ENCODE measurements at regions not wholly inside any gene's neighbourhood (a gene's known extent, or its start where the extent isn't known, plus 50 kb on each side); places are given as distances from the start of the nearest gene placed in this dataset.

- H3K27me3 ChIP-seq (ENCODE audit: insufficient read depth, low read length): no peaks in the 10 kb centered on the region
- H3K36me3 ChIP-seq (ENCODE audit: insufficient read depth, low read length): no peaks in the 10 kb centered on the region
- 90% methylated on average over 1 of the region's 1 CpG for WGBS
- no peak overlapping the region for H3K4me3 ChIP-seq (ENCODE audit: low read length)
- no peak overlapping the region for H3K27ac ChIP-seq (ENCODE audit: low read depth, low read length)
- H3K9ac ChIP-seq (ENCODE audit: low read depth, low read length): no peak overlapping the region
- no peaks in the 10 kb centered on the region for H3K9me3 ChIP-seq (ENCODE audit: insufficient read depth, low read depth, low read length)
- H3K4me1 ChIP-seq (ENCODE audit: insufficient read depth, low read length): no peaks in the 10 kb centered on the region
Observed at GRCh38 chr9:20178197-20178596, 389.4 kb upstream of the SLC24A2 start.

DNA sequence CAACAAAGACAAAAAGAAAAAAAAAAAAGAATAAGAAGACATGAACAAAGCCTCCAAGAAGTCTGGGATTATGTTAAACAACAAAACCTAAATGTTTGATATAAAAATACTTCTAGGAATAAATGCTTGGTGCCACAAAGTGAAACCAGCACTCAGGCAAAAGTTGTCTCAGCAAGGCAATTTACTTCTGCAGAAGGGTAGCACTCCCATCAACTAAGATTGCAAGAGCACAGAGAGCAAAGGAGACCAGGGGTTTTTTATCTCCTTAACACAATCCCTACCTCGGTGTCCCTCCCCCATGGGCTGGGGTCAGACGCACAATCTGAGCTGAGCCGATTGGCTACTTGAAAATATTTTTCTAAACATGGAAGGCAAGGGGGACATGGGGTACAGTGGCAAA, 381.3 kb upstream of the SLC24A2 start:
- Histone ChIP-seq H3K9ac (ENCODE audit: low read depth, low read length) (no peak overlapping the region), H3K4me1 (ENCODE audit: insufficient read depth, low read length) (no peaks in the 10 kb centered on the region), H3K36me3 (ENCODE audit: insufficient read depth, low read length) (no peaks in the 10 kb centered on the region), H3K27ac (ENCODE audit: low read depth, low read length) (no peak overlapping the region), H3K27me3 (ENCODE audit: insufficient read depth, low read length) (no peaks in the 10 kb centered on the region), H3K9me3 (ENCODE audit: insufficient read depth, low read depth, low read length) (peaks cover 47% of the 10 kb centered on the region), H3K4me3 (ENCODE audit: low read length) (no peak overlapping the region)
- 93% methylated on average over 3 of the region's 3 CpGs for WGBS

- H3K4me1 ChIP-seq (ENCODE audit: insufficient read depth, low read length): no peaks in the 10 kb centered on the region
- no peaks in the 10 kb centered on the region for H3K9me3 ChIP-seq (ENCODE audit: insufficient read depth, low read depth, low read length)
- WGBS: 88% methylated on average over 3 of the region's 3 CpGs
- H3K27ac ChIP-seq (ENCODE audit: low read depth, low read length): no peak overlapping the region
- no peaks in the 10 kb centered on the region for H3K27me3 ChIP-seq (ENCODE audit: insufficient read depth, low read length)
- no peak overlapping the region for H3K4me3 ChIP-seq (ENCODE audit: low read length)
- no peaks in the 10 kb centered on the region for H3K36me3 ChIP-seq (ENCODE audit: insufficient read depth, low read length)
- no peak overlapping the region for H3K9ac ChIP-seq (ENCODE audit: low read depth, low read length)
Observed at GRCh38 chr9:20152151-20152725, 363.4 kb upstream of the SLC24A2 start.

- Histone ChIP-seq H3K9ac (ENCODE audit: low read depth, low read length) (no peak overlapping the region), H3K27ac (ENCODE audit: low read depth, low read length) (no peak overlapping the region), H3K9me3 (ENCODE audit: insufficient read depth, low read depth, low read length) (no peaks in the 10 kb centered on the region), H3K4me3 (ENCODE audit: low read length) (no peak overlapping the region), H3K4me1 (ENCODE audit: insufficient read depth, low read length) (no peaks in the 10 kb centered on the region), H3K27me3 (ENCODE audit: insufficient read depth, low read length) (no peaks in the 10 kb centered on the region), H3K36me3 (ENCODE audit: insufficient read depth, low read length) (no peaks in the 10 kb centered on the region)
- 91% methylated on average over 2 of the region's 2 CpGs for WGBS
Observed at GRCh38 chr9:20148416-20148815, 359.6 kb upstream of the SLC24A2 start.

- Histone ChIP-seq H3K9ac (ENCODE audit: low read depth, low read length) (no peak overlapping the region), H3K27me3 (ENCODE audit: insufficient read depth, low read length) (no peaks in the 10 kb centered on the region), H3K36me3 (ENCODE audit: insufficient read depth, low read length) (no peaks in the 10 kb centered on the region), H3K9me3 (ENCODE audit: insufficient read depth, low read depth, low read length) (no peaks in the 10 kb centered on the region), H3K27ac (ENCODE audit: low read depth, low read length) (no peak overlapping the region), H3K4me1 (ENCODE audit: insufficient read depth, low read length) (no peaks in the 10 kb centered on the region), H3K4me3 (ENCODE audit: low read length) (no peak overlapping the region)
- 82% methylated on average over 7 of the region's 7 CpGs for WGBS
Observed at GRCh38 chr9:20144197-20144596, 355.4 kb upstream of the SLC24A2 start.

DNA sequence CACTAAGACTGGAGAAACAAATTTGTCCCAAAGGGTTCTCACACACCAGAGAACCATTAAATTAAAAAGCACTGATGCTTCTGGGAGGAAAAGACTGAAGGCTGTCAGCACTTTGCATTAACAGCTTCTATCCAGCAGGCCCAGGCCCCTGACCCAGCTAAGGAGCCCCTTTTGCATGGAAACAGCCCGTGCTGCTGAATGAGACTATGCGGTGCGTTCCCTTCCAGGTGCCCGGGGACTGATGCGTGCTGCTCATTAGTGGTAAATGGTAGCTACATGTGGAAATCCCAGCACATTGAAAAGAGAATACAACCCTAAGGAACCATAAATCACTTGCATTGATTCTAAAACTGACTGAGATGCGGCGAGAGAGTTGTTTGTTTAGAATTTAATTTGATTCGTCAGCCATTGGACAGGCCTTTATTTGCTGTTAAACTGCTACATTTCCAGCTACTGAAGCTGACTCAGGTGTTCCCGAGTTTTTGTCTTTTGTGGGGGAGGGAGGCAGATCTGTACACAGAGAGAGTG, 351.0 kb upstream of the SLC24A2 start:
- no peaks in the 10 kb centered on the region for H3K27me3 ChIP-seq (ENCODE audit: insufficient read depth, low read length)
- H3K27ac ChIP-seq (ENCODE audit: low read depth, low read length): no peak overlapping the region
- no peak overlapping the region for H3K9ac ChIP-seq (ENCODE audit: low read depth, low read length)
- WGBS: 91% methylated on average over 9 of the region's 9 CpGs
- H3K4me1 ChIP-seq (ENCODE audit: insufficient read depth, low read length): no peaks in the 10 kb centered on the region
- H3K9me3 ChIP-seq (ENCODE audit: insufficient read depth, low read depth, low read length): no peaks in the 10 kb centered on the region
- no peak overlapping the region for H3K4me3 ChIP-seq (ENCODE audit: low read length)
- H3K36me3 ChIP-seq (ENCODE audit: insufficient read depth, low read length): no peaks in the 10 kb centered on the region

- Histone ChIP-seq H3K4me1 (ENCODE audit: insufficient read depth, low read length) (no peaks in the 10 kb centered on the region), H3K27me3 (ENCODE audit: insufficient read depth, low read length) (no peaks in the 10 kb centered on the region), H3K36me3 (ENCODE audit: insufficient read depth, low read length) (no peaks in the 10 kb centered on the region), H3K4me3 (ENCODE audit: low read length) (no peak overlapping the region), H3K9me3 (ENCODE audit: insufficient read depth, low read depth, low read length) (no peaks in the 10 kb centered on the region), H3K27ac (ENCODE audit: low read depth, low read length) (no peak overlapping the region), H3K9ac (ENCODE audit: low read depth, low read length) (no peak overlapping the region)
- WGBS: 98% methylated on average over 4 of the region's 4 CpGs
Observed at GRCh38 chr9:20138841-20139240, 350.0 kb upstream of the SLC24A2 start.

DNA sequence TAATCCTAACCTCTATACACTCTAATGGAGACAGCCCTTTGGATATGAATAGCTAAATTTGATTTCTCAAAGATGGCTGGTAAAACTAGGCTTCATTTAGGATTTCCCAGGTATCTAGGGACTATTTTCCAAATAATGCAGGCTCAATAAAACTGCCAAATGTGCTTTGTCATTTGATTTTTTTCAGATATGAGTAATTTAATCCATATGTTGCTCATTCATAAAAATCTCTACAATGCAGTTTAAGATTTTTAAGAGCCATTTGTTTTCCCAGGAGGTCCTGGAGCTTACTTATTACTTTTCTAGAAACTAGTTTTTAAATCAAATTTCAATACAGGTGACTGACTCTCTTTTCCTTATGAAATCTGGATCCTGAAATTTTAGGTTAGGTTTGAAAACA, 349.3 kb upstream of the SLC24A2 start:
- H3K27me3 ChIP-seq (ENCODE audit: insufficient read depth, low read length): no peaks in the 10 kb centered on the region
- no peaks in the 10 kb centered on the region for H3K36me3 ChIP-seq (ENCODE audit: insufficient read depth, low read length)
- no peak overlapping the region for H3K27ac ChIP-seq (ENCODE audit: low read depth, low read length)
- H3K9me3 ChIP-seq (ENCODE audit: insufficient read depth, low read depth, low read length): no peaks in the 10 kb centered on the region
- H3K9ac ChIP-seq (ENCODE audit: low read depth, low read length): no peak overlapping the region
- H3K4me1 ChIP-seq (ENCODE audit: insufficient read depth, low read length): no peaks in the 10 kb centered on the region
- H3K4me3 ChIP-seq (ENCODE audit: low read length): no peak overlapping the region

- Histone ChIP-seq H3K9ac (ENCODE audit: low read depth, low read length) (no peak overlapping the region), H3K27me3 (ENCODE audit: insufficient read depth, low read length) (no peaks in the 10 kb centered on the region), H3K4me3 (ENCODE audit: low read length) (no peak overlapping the region), H3K36me3 (ENCODE audit: insufficient read depth, low read length) (no peaks in the 10 kb centered on the region), H3K4me1 (ENCODE audit: insufficient read depth, low read length) (no peaks in the 10 kb centered on the region), H3K9me3 (ENCODE audit: insufficient read depth, low read depth, low read length) (no peaks in the 10 kb centered on the region), H3K27ac (ENCODE audit: low read depth, low read length) (no peak overlapping the region)
- 100% methylated on average over 1 of the region's 1 CpG for WGBS
Observed at GRCh38 chr9:20137425-20137824, 348.6 kb upstream of the SLC24A2 start.

DNA sequence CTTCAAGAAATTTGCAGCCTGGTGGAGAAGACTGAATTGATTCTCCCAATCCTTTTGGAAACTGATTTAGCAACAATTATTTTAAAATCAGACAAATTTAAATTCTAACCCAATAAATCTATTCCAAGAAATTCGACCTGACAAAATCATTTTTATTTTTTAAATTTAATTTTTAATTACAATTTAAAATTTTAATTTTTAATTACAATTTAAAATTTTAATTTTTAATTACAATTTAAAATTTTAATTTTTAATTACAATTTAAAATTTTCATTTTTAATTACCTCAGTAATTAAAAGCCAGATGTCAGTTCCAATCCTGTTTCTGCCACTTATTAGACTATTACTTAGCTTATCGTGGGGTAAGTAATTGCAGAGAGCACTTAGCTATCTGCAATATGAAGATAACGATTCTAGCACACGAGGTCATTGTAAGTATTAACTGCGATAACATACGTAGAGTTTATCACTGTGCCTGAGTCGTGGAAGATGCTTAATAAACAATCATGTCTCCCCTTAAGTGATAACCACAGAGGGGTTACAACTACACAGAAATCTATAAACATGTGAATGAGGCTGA, 346.4 kb upstream of the SLC24A2 start:
- 96% methylated on average over 6 of the region's 7 CpGs for WGBS
- no peaks in the 10 kb centered on the region for H3K4me1 ChIP-seq (ENCODE audit: insufficient read depth, low read length)

GRCh38 chr9:20125727-20126126, 336.9 kb upstream of the SLC24A2 start:
- WGBS: 71% methylated on average over 1 of the region's 1 CpG

More for the DNA sequence above, 346.4 kb upstream of the SLC24A2 start:
- Histone ChIP-seq H3K36me3 (ENCODE audit: insufficient read depth, low read length) (no peaks in the 10 kb centered on the region), H3K4me3 (ENCODE audit: low read length) (no peak overlapping the region), H3K9ac (ENCODE audit: low read depth, low read length) (no peak overlapping the region), H3K27me3 (ENCODE audit: insufficient read depth, low read length) (no peaks in the 10 kb centered on the region), H3K27ac (ENCODE audit: low read depth, low read length) (no peak overlapping the region), H3K9me3 (ENCODE audit: insufficient read depth, low read depth, low read length) (no peaks in the 10 kb centered on the region)

GRCh38 chr9:20119566-20119965, 330.7 kb upstream of the SLC24A2 start:
- no peak overlapping the region for H3K27ac ChIP-seq (ENCODE audit: low read depth, low read length)
- H3K9ac ChIP-seq (ENCODE audit: low read depth, low read length): no peak overlapping the region
- no peaks in the 10 kb centered on the region for H3K36me3 ChIP-seq (ENCODE audit: insufficient read depth, low read length)
- no peaks in the 10 kb centered on the region for H3K27me3 ChIP-seq (ENCODE audit: insufficient read depth, low read length)
- peaks cover 7% of the 10 kb centered on the region; the same call in 1 of the 2 replicates for H3K9me3 ChIP-seq (ENCODE audit: insufficient read depth, low read depth, low read length)
- H3K4me1 ChIP-seq (ENCODE audit: insufficient read depth, low read length): no peaks in the 10 kb centered on the region
- H3K4me3 ChIP-seq (ENCODE audit: low read length): no peak overlapping the region
- WGBS: 94% methylated on average over 1 of the region's 1 CpG

More at GRCh38 chr9:20125727-20126126, 336.9 kb upstream of the SLC24A2 start:
- Histone ChIP-seq H3K27ac (ENCODE audit: low read depth, low read length) (no peak overlapping the region), H3K27me3 (ENCODE audit: insufficient read depth, low read length) (no peaks in the 10 kb centered on the region), H3K4me3 (ENCODE audit: low read length) (no peak overlapping the region), H3K9ac (ENCODE audit: low read depth, low read length) (no peak overlapping the region), H3K9me3 (ENCODE audit: insufficient read depth, low read depth, low read length) (no peaks in the 10 kb centered on the region), H3K4me1 (ENCODE audit: insufficient read depth, low read length) (no peaks in the 10 kb centered on the region), H3K36me3 (ENCODE audit: insufficient read depth, low read length) (no peaks in the 10 kb centered on the region)
